ENCODE measurements at regions not wholly inside any gene's neighbourhood (a gene's known extent, or its start where the extent isn't known, plus 50 kb on each side); places are given as distances from the start of the nearest gene placed in this dataset.

DNA sequence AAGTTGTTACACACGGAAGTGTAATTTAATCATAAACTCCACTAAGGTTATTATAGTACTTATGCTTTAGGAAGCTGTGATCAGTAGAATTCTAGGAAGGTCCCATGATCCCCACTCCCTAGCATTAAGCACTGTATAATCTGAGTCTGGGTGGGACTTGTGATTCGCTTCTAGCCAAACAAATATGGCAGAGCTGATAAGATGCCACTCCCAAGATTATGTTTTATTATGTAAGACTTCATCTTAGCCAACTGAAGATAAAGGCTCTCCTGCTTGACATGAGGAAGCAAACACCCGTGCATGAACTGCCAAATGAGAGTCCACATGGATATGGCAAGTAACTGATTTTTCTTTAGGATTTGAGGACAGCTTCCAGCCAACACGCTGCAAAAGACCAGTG is 186.4 kb upstream of the NDST3 start:
- Histone ChIP-seq H2AFZ (ENCODE audit: low read length) (no peak overlapping the region), H3K9me3 (ENCODE audit: low read length) (no peaks in the 10 kb centered on the region), H3K27ac (ENCODE audit: low read length) (no peak overlapping the region), H3K9ac (ENCODE audit: low read length) (no peak overlapping the region), H3F3A (ENCODE audit: low read length, unreplicated experiment) (no peaks in the 10 kb centered on the region), H3K79me2 (ENCODE audit: low read length) (no peaks in the 10 kb centered on the region), H3K9me2 (replicated peaks; ENCODE audit: low read length) (no peaks in the 10 kb centered on the region), H3K36me3 (ENCODE audit: low read depth, low read length) (no peaks in the 10 kb centered on the region), H4K20me1 (ENCODE audit: low read length) (no peaks in the 10 kb centered on the region), H3K4me3 (ENCODE audit: low read length) (no peak overlapping the region), H3K4me2 (ENCODE audit: low read length) (no peak overlapping the region), H3K27me3 (ENCODE audit: low read length) (no peaks in the 10 kb centered on the region), H3K4me1 (ENCODE audit: insufficient read depth, low read length) (no peaks in the 10 kb centered on the region)
- BruUV-seq (replicated peaks), result no TSS peak
- DNase-seq (no peak), ATAC-seq (no peak)
- ChIA-PET POLR2A (ENCODE audit: unreplicated experiment) (no interaction called here), CTCF (no interaction called here)
- intact Hi-C loops (cut with micrococcal nuclease), result no loop called here
- TF ChIP-seq EZH2phosphoT487 (IDR thresholded peaks at IDR 0.05; ENCODE audit: borderline replicate concordance, low read length), result no peak
- no peak for TF ChIP-seq EZH2 (IDR thresholded peaks at IDR 0.05; ENCODE audit: low read length, unreplicated experiment)
- TF ChIP-seq, protein P1, sequence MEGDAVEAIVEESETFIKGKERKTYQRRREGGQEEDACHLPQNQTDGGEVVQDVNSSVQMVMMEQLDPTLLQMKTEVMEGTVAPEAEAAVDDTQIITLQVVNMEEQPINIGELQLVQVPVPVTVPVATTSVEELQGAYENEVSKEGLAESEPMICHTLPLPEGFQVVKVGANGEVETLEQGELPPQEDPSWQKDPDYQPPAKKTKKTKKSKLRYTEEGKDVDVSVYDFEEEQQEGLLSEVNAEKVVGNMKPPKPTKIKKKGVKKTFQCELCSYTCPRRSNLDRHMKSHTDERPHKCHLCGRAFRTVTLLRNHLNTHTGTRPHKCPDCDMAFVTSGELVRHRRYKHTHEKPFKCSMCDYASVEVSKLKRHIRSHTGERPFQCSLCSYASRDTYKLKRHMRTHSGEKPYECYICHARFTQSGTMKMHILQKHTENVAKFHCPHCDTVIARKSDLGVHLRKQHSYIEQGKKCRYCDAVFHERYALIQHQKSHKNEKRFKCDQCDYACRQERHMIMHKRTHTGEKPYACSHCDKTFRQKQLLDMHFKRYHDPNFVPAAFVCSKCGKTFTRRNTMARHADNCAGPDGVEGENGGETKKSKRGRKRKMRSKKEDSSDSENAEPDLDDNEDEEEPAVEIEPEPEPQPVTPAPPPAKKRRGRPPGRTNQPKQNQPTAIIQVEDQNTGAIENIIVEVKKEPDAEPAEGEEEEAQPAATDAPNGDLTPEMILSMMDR (conservative IDR thresholded peaks at IDR 0.05; ENCODE audit: low read depth, low read length), result no peak

DNA sequence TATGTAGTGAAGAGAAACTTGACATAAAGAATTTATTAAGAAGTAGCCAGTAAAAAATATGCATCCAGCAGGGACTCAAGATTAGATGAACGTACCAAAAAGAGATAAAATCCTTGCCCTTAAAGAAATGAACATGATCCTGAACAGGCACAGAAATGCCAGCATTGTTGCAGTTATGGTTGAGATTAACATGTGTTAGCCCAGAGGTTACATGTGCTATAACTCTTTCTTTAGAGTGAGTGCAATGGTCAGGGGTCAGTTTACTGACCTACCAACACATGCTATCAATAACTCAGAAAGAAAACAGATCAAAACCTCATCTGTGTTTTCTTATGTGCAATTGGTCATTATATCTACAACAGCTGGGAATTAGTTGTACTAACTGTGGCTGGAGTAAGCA is 166.1 kb upstream of the NDST3 start:
- Histone ChIP-seq H3K9ac (ENCODE audit: low read length) (no peak overlapping the region), H2AFZ (ENCODE audit: low read length) (no peak overlapping the region), H3K27me3 (ENCODE audit: low read length) (no peaks in the 10 kb centered on the region), H4K20me1 (ENCODE audit: low read length) (no peaks in the 10 kb centered on the region), H3K9me3 (ENCODE audit: low read length) (no peaks in the 10 kb centered on the region), H3K9me2 (replicated peaks; ENCODE audit: low read length) (no peaks in the 10 kb centered on the region), H3F3A (ENCODE audit: low read length, unreplicated experiment) (no peaks in the 10 kb centered on the region), H3K4me2 (ENCODE audit: low read length) (no peak overlapping the region), H3K4me3 (ENCODE audit: low read length) (no peak overlapping the region), H3K36me3 (ENCODE audit: low read depth, low read length) (no peaks in the 10 kb centered on the region), H3K4me1 (ENCODE audit: insufficient read depth, low read length) (no peaks in the 10 kb centered on the region), H3K79me2 (ENCODE audit: low read length) (no peaks in the 10 kb centered on the region), H3K27ac (ENCODE audit: low read length) (no peak overlapping the region)
- ChIA-PET CTCF (no interaction called here), POLR2A (ENCODE audit: unreplicated experiment) (no interaction called here)
- no peak for ATAC-seq
- intact Hi-C loops (cut with micrococcal nuclease), result no loop called here
- no peak for DNase-seq
- BruUV-seq (replicated peaks), result no TSS peak
- TF ChIP-seq, protein P1 (conservative IDR thresholded peaks at IDR 0.05; ENCODE audit: low read depth, low read length), result no peak
- TF ChIP-seq EZH2phosphoT487 (IDR thresholded peaks at IDR 0.05; ENCODE audit: borderline replicate concordance, low read length) (no peak), EZH2 (IDR thresholded peaks at IDR 0.05; ENCODE audit: low read length, unreplicated experiment) (no peak)

DNA sequence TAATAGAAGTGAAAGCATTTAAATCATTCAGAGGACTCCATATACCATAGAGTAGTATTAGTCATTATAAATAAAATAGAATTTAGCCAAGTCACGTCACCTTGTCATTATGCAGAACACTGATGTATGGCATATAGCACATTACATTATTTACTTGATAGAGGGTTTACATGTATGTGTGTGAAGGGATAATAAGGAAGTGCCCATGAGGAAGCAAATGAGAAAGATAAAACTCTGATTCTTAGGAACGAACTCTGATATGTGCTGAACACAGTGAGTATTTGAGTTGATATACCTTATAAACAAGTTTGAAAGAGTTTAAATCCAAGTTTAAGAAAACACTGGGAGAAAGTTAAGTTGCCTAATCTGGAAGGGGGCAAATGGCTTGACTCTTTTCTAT is 160.5 kb upstream of the NDST3 start:
- H4K20me1 ChIP-seq (ENCODE audit: low read length), result no peaks in the 10 kb centered on the region
- H3K4me3 ChIP-seq (ENCODE audit: low read length), result no peak overlapping the region
- no peaks in the 10 kb centered on the region for H3K9me3 ChIP-seq (ENCODE audit: low read length)
- H3K27ac ChIP-seq (ENCODE audit: low read length), result no peak overlapping the region
- H3K36me3 ChIP-seq (ENCODE audit: low read depth, low read length), result no peaks in the 10 kb centered on the region
- no peak overlapping the region for H3K4me2 ChIP-seq (ENCODE audit: low read length)
- TF ChIP-seq, protein P1 (conservative IDR thresholded peaks at IDR 0.05; ENCODE audit: low read depth, low read length), result no peak
- TF ChIP-seq EZH2 (IDR thresholded peaks at IDR 0.05; ENCODE audit: low read length, unreplicated experiment), result no peak
- TF ChIP-seq EZH2phosphoT487 (IDR thresholded peaks at IDR 0.05; ENCODE audit: borderline replicate concordance, low read length), result no peak
- no TSS peak for BruUV-seq (replicated peaks)
- no peaks in the 10 kb centered on the region for H3K4me1 ChIP-seq (ENCODE audit: insufficient read depth, low read length)
- H3F3A ChIP-seq (ENCODE audit: low read length, unreplicated experiment), result no peaks in the 10 kb centered on the region
- intact Hi-C loops (cut with micrococcal nuclease), result no loop called here
- no peak for ATAC-seq
- no peaks in the 10 kb centered on the region for H3K79me2 ChIP-seq (ENCODE audit: low read length)
- CTCF ChIA-PET, result no interaction called here
- H2AFZ ChIP-seq (ENCODE audit: low read length), result no peak overlapping the region
- no peak for DNase-seq
- POLR2A ChIA-PET (ENCODE audit: unreplicated experiment), result no interaction called here
- no peaks in the 10 kb centered on the region for H3K27me3 ChIP-seq (ENCODE audit: low read length)
- no peaks in the 10 kb centered on the region for H3K9me2 ChIP-seq (replicated peaks; ENCODE audit: low read length)
- no peak overlapping the region for H3K9ac ChIP-seq (ENCODE audit: low read length)

All from PC-3 (cell line).